Mesenchymal stem cell (in vitro differentiated cells and primary cell): ENCODE measurements at regions not wholly inside any gene's neighbourhood (a gene's known extent, or its start where the extent isn't known, plus 50 kb on each side); places are given as distances from the start of the nearest gene placed in this dataset.

ENCODE experiments used
- DNase-seq: peaks from one replicate; pipeline ENCODE4 v3.0.0-alpha.2; 2013
- H2AFZ ChIP-seq: one replicate; pipeline ENCODE4 v1.6.1; 2013; ENCODE audit warnings: low read depth, mild to moderate bottlenecking, control low read depth, inconsistent platforms, low read length, moderate library complexity
- H2AK5ac ChIP-seq: 2 replicates; pipeline ENCODE4 v1.6.1; 2013; ENCODE audit warnings: low read length, moderate library complexity, mild to moderate bottlenecking, inconsistent platforms; ENCODE audit not compliant: severe bottlenecking
- H2BK120ac ChIP-seq: one replicate; pipeline ENCODE4 v1.6.1; 2013; ENCODE audit warnings: low read depth, mild to moderate bottlenecking, inconsistent platforms, low read length, moderate library complexity
- H2BK12ac ChIP-seq, 2 experiments: one replicate each; pipeline ENCODE4 v1.6.1; 2013; ENCODE audit warnings: inconsistent platforms in 2 of 2, low read length in 2 of 2, mild to moderate bottlenecking in 2 of 2, moderate library complexity in 2 of 2, control low read depth in 1 of 2
- H2BK15ac ChIP-seq: one replicate; pipeline ENCODE4 v1.6.1; 2013; ENCODE audit warnings: mild to moderate bottlenecking, low read depth, inconsistent platforms; ENCODE audit not compliant: poor library complexity, severe bottlenecking
- H2BK5ac ChIP-seq: 2 replicates; pipeline ENCODE4 v1.6.1; 2013; ENCODE audit warnings: low read depth, mild to moderate bottlenecking, low read length, control low read depth, inconsistent platforms; ENCODE audit not compliant: poor library complexity, severe bottlenecking
- H3K14ac ChIP-seq, 2 experiments: one replicate each; pipeline ENCODE4 v1.6.1; 2013; ENCODE audit warnings: inconsistent platforms in 2 of 2, low read length in 2 of 2, control low read depth in 1 of 2, mild to moderate bottlenecking in 1 of 2, moderate library complexity in 1 of 2
- H3K18ac ChIP-seq, 2 experiments: one replicate each; pipeline ENCODE4 v1.6.1; 2013; ENCODE audit warnings: inconsistent platforms in 2 of 2, low read length in 2 of 2, control low read depth in 1 of 2, low read depth in 1 of 2, mild to moderate bottlenecking in 1 of 2
- H3K23ac ChIP-seq, 2 experiments: one replicate each; pipeline ENCODE4 v1.6.1; 2013; ENCODE audit warnings: inconsistent platforms in 2 of 2, low read length in 2 of 2, mild to moderate bottlenecking in 2 of 2, moderate library complexity in 2 of 2, control low read depth in 1 of 2
- H3K27ac ChIP-seq: 2 replicates; pipeline ENCODE4 v1.5.1; 2013; ENCODE audit warnings: mild to moderate bottlenecking, moderate library complexity, low read length, control low read depth, inconsistent platforms; ENCODE audit not compliant: poor library complexity, severe bottlenecking
- H3K27me3 ChIP-seq, 2 experiments: 2 replicates each; pipeline versions ENCODE4 v1.6.1 to v1.7.0; 2013; ENCODE audit warnings: low read length in 2 of 2, mild to moderate bottlenecking in 2 of 2, moderate library complexity in 2 of 2, control low read depth in 1 of 2, inconsistent platforms in 1 of 2; ENCODE audit not compliant: control insufficient read depth in 1 of 2, insufficient read depth in 1 of 2
- H3K36me3 ChIP-seq, 2 experiments: 2 replicates each; pipeline versions ENCODE4 v1.6.1 to v1.7.0; 2013; ENCODE audit warnings: low read length in 2 of 2, control low read depth in 1 of 2, inconsistent platforms in 1 of 2, low read depth in 1 of 2, mild to moderate bottlenecking in 1 of 2; ENCODE audit not compliant: insufficient read depth in 2 of 2, control insufficient read depth in 1 of 2
- H3K4ac ChIP-seq, 2 experiments: one replicate each; pipeline ENCODE4 v1.6.1; 2013; ENCODE audit warnings: inconsistent platforms in 2 of 2, low read length in 2 of 2, mild to moderate bottlenecking in 2 of 2, moderate library complexity in 2 of 2, control low read depth in 1 of 2, low read depth in 1 of 2
- H3K4me1 ChIP-seq: 2 replicates; pipeline ENCODE4 v1.6.1; 2013; ENCODE audit warnings: low read depth, low read length, control low read depth; ENCODE audit not compliant: control insufficient read depth, insufficient read depth
- H3K4me2 ChIP-seq: 2 replicates; pipeline ENCODE4 v1.6.1; 2013; ENCODE audit warnings: low read length, mild to moderate bottlenecking, inconsistent platforms; ENCODE audit not compliant: poor library complexity, severe bottlenecking
- H3K4me3 ChIP-seq, 2 experiments: 2 replicates each; pipeline versions ENCODE4 v1.5.1 to v1.7.0; 2013; ENCODE audit warnings: low read length in 2 of 2, mild to moderate bottlenecking in 2 of 2, control low read depth in 1 of 2, low read depth in 1 of 2; ENCODE audit not compliant: insufficient read depth in 1 of 2
- H3K79me1 ChIP-seq: replicated peaks from 2 replicates; pipeline ENCODE4 v1.6.1; 2013; ENCODE audit warnings: mild to moderate bottlenecking, control low read depth, low read length, inconsistent platforms; ENCODE audit not compliant: poor library complexity, severe bottlenecking
- H3K9ac ChIP-seq: 2 replicates; pipeline ENCODE4 v1.7.0; 2013; ENCODE audit warnings: mild to moderate bottlenecking, low read length, moderate library complexity
- H3K9me3 ChIP-seq: 2 replicates; pipeline ENCODE4 v1.7.0; 2013; ENCODE audit warnings: mild to moderate bottlenecking, low read length; ENCODE audit not compliant: control insufficient read depth
- H4K8ac ChIP-seq: one replicate; pipeline ENCODE4 v1.6.1; 2013; ENCODE audit warnings: inconsistent platforms, mild to moderate bottlenecking, low read length, moderate library complexity
- H4K91ac ChIP-seq: one replicate; pipeline ENCODE4 v1.6.1; 2013; ENCODE audit warnings: mild to moderate bottlenecking, low read length, inconsistent platforms
- whole genome bisulfite sequencing: methylation state at CpG from one replicate; pipeline ENCODE4 v1.1.7; 2013; ENCODE audit warnings: mixed read lengths; 5-methylcytosine and 5-hydroxymethylcytosine counted together

- H3K27ac ChIP-seq: no peak overlapping the region
- no peak overlapping the region for H2BK15ac ChIP-seq
- no peak overlapping the region for H4K91ac ChIP-seq
- no peak overlapping the region for H3K9ac ChIP-seq
- H3K79me1 ChIP-seq: no peaks in the 10 kb centered on the region
- no peak overlapping the region for H3K4me3 ChIP-seq
- 17% methylated on average over 2 of the region's 2 CpGs for WGBS
- H3K18ac ChIP-seq: no peak overlapping the region
- H3K27me3 ChIP-seq: peaks cover 0 to 5% of the 10 kb centered on the region in 2 experiments
- no peak overlapping the region for H3K4me2 ChIP-seq
- H2AK5ac ChIP-seq: no peak overlapping the region
- no peak overlapping the region for H3K23ac ChIP-seq
- no peak overlapping the region for H2BK12ac ChIP-seq
- no peak overlapping the region for H3K4ac ChIP-seq
- no peaks in the 10 kb centered on the region for H3K4me1 ChIP-seq
- no peak overlapping the region for H2BK120ac ChIP-seq
- no peaks in the 10 kb centered on the region for H3K36me3 ChIP-seq
- DNase-seq: no peak
- no peak overlapping the region for H4K8ac ChIP-seq
- H3K14ac ChIP-seq: no peak overlapping the region
- no peak overlapping the region for H2BK5ac ChIP-seq
- H3K9me3 ChIP-seq: peaks cover 3% of the 10 kb centered on the region
- H2AFZ ChIP-seq: no peak overlapping the region
These were observed 224.0 kb downstream of the C1orf94 start for GRCh38 chr1:34400675-34401074.

DNA sequence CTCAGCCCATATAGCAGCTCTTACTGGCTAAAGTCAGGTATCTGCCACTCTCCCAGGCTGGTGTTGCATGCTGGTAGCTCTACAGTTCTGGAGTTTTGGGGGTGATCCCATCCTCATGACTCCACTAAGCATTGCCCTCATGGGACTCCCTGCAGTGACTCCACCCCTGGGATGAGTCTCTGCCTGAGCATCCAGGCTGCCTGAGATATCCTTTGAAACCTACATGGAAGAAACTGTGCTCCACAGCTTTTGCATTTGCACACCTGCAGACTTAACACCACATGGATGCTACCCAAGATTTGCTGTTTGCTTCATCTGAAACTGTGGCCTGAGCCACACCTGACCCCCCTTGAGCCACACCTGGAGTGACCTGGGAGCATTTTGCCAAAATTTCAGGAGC lies 226.4 kb downstream of the C1orf94 start:
- Histone ChIP-seq H2BK15ac (no peak overlapping the region), H3K23ac (no peak overlapping the region), H4K91ac (no peak overlapping the region), H3K79me1 (no peaks in the 10 kb centered on the region), H2AFZ (no peak overlapping the region), H3K4me3 (no peak overlapping the region), H3K9me3 (peaks cover 3% of the 10 kb centered on the region), H3K27ac (no peak overlapping the region), H3K4ac (no peak overlapping the region), H2BK12ac (no peak overlapping the region), H2BK5ac (no peak overlapping the region), H2BK120ac (no peak overlapping the region), H2AK5ac (no peak overlapping the region), H3K14ac (no peak overlapping the region), H3K18ac (no peak overlapping the region), H3K27me3 (peaks cover 0 to 5% of the 10 kb centered on the region in 2 experiments), H4K8ac (no peak overlapping the region), H3K4me1 (no peaks in the 10 kb centered on the region), H3K36me3 (no peaks in the 10 kb centered on the region), H3K4me2 (no peak overlapping the region), H3K9ac (no peak overlapping the region)
- DNase-seq: no peak

DNA sequence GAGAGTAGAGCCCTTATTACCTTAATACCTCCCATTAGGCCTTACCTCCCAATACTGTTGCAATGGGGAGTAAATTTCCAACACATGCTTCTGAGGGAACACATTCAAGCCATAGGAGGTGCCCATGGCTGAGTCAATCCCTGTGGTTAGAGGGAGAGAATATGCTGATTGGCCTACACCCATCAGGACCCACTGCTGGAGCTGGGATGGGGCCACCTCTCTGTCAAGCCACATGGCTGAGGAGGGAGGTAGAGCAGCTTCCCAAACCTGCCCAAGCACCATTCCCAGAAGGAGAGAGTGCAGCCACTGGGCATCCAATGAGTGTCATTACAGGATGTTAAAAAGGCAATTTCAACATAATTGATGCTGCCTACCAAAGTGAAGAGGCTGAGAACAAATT lies 228.1 kb downstream of the C1orf94 start:
- H3K9ac ChIP-seq: no peak overlapping the region
- no peak overlapping the region for H2AK5ac ChIP-seq
- H3K27ac ChIP-seq: no peak overlapping the region
- no peak overlapping the region for H3K23ac ChIP-seq
- no peak overlapping the region for H2BK120ac ChIP-seq
- no peak overlapping the region for H4K8ac ChIP-seq
- DNase-seq: no peak
- no peak overlapping the region for H3K4me3 ChIP-seq
- H3K9me3 ChIP-seq: peaks cover 3% of the 10 kb centered on the region
- H2AFZ ChIP-seq: no peak overlapping the region
- H2BK12ac ChIP-seq: no peak overlapping the region
- no peak overlapping the region for H3K14ac ChIP-seq
- H4K91ac ChIP-seq: no peak overlapping the region
- H2BK15ac ChIP-seq: no peak overlapping the region
- no peak overlapping the region for H3K18ac ChIP-seq
- no peaks in the 10 kb centered on the region for H3K36me3 ChIP-seq
- no peaks in the 10 kb centered on the region for H3K79me1 ChIP-seq
- no peaks in the 10 kb centered on the region for H3K27me3 ChIP-seq
- H3K4me1 ChIP-seq: no peaks in the 10 kb centered on the region
- no peak overlapping the region for H3K4me2 ChIP-seq
- H3K4ac ChIP-seq: no peak overlapping the region
- H2BK5ac ChIP-seq: no peak overlapping the region

DNA sequence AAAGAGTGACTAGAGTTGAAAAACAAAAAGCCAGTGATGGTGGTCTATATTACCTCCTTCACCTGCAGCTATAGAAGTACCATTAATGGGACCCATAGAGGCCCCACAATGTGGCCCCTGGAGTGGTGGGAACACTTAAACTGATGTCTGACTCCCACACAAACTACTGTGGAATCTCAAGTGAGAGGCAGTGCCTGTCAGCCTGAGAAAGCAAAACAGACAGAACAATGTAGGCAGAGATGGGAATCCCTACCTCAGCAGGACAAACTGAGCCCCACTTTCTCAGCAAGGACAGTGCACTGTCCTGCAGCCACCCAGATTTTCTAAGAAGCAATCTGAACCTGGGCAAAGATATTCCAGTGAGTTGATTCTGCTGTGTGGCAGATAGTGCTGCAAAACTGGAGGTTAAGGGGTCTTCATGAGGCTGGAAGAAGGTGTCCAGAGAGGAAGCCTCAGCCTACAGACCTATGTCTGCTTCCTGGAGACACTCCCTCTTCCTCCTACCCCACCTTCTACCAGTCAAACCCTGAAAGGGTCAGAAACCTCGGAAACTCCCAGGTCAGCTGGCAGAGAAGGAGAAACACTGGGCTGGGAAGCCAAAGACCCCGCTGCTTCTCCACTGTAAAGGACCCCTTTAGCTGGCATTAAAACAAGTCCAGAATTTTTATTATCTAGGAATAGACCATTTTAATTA lies 228.7 kb downstream of the C1orf94 start:
- no peak overlapping the region for H3K9ac ChIP-seq
- H3K14ac ChIP-seq: no peak overlapping the region
- no peaks in the 10 kb centered on the region for H3K36me3 ChIP-seq
- DNase-seq: no peak
- H3K4me1 ChIP-seq: no peaks in the 10 kb centered on the region
- no peaks in the 10 kb centered on the region for H3K27me3 ChIP-seq
- no peak overlapping the region for H2BK5ac ChIP-seq
- H4K8ac ChIP-seq: no peak overlapping the region
- H2BK120ac ChIP-seq: no peak overlapping the region
- no peak overlapping the region for H3K4me3 ChIP-seq
- H2BK15ac ChIP-seq: no peak overlapping the region
- no peak overlapping the region for H3K23ac ChIP-seq
- H3K4me2 ChIP-seq: no peak overlapping the region
- WGBS: 86% methylated on average over 1 of the region's 2 CpGs
- no peak overlapping the region for H2AK5ac ChIP-seq
- no peak overlapping the region for H2BK12ac ChIP-seq
- no peak overlapping the region for H3K27ac ChIP-seq
- peaks cover 3% of the 10 kb centered on the region for H3K9me3 ChIP-seq
- H4K91ac ChIP-seq: no peak overlapping the region
- no peak overlapping the region for H3K4ac ChIP-seq
- no peak overlapping the region for H3K18ac ChIP-seq
- no peak overlapping the region for H2AFZ ChIP-seq
- H3K79me1 ChIP-seq: no peaks in the 10 kb centered on the region
